A549 (cell line): ENCODE measurements at regions not wholly inside any gene's neighbourhood (a gene's known extent, or its start where the extent isn't known, plus 50 kb on each side); places are given as distances from the start of the nearest gene placed in this dataset.

ENCODE experiments used
- ATAC-seq, 2 experiments: fragments of 200-7000 bp in 1 of 2; fragments of >200 bp in 1 of 2; cut with Nextera tagmentation in 1 of 2; cut with Tn5 transposase in 1 of 2; 3 replicates each; pipeline versions ENCODE4 v1.8.0 to v1.9.1; 2018 to 2020; ENCODE audit warnings: mild to moderate bottlenecking in 1 of 2, moderate library complexity in 1 of 2
- CTCF ChIA-PET: fragments of 300-600 bp; sonication (Branson Sonifier 250); formaldehyde crosslinking; extraction: SDS; loops from one replicate; lab custom pipeline; 2021; ENCODE audit warnings: antibody characterized with exemption, inconsistent platforms; lab: Yijun Ruan, JAX
- POLR2A ChIA-PET: fragments of 350-600 bp; formaldehyde crosslinking; extraction: SDS; loops from one replicate; lab custom pipeline; 2021; ENCODE audit warnings: antibody characterized with exemption, inconsistent platforms; lab: Yijun Ruan, JAX
- DNase-seq, 2 experiments: peaks; one replicate each; pipeline versions ENCODE4 v3.0.0 to v3.0.0-alpha.2; 2011 to 2016; ENCODE audit warnings: low read depth in 1 of 2, low spot score in 1 of 2
- FAIRE-seq: peaks from 2 replicates; lab custom pipeline; 2011; peaks lifted over from hg19 to GRCh38; lab: Jason Lieb, UNC
- H3K27ac ChIP-seq, 2 experiments: fragments of >200 bp; sonication (Bioruptor Twin); formaldehyde crosslinking; 3 replicates each; pipeline ENCODE4 v1.5.1; 2016 to 2017
- H3K4me1 ChIP-seq: fragments of >200 bp; sonication (Bioruptor Twin); formaldehyde crosslinking; 3 replicates; pipeline ENCODE4 v1.6.1; 2016
- H3K4me2 ChIP-seq: fragments of >200 bp; sonication (Bioruptor Twin); formaldehyde crosslinking; 3 replicates; pipeline ENCODE4 v1.6.1; 2016
- H3K4me3 ChIP-seq: fragments of >200 bp; sonication (Bioruptor Twin); formaldehyde crosslinking; 3 replicates; pipeline ENCODE4 v1.5.1; 2016
- H3K9me3 ChIP-seq: fragments of >200 bp; sonication (Bioruptor Twin); formaldehyde crosslinking; 3 replicates; pipeline ENCODE4 v1.6.1; 2016
- ATOH8 ChIP-seq: fragments of 250-450 bp; sonication (Bioruptor Pico); IDR thresholded peaks from 2 replicates; pipeline ENCODE4 v1.5.0; 2020; ENCODE audit warnings: low read depth, mild to moderate bottlenecking, moderate library complexity
- BHLHE40 ChIP-seq: IDR thresholded peaks from 2 replicates; pipeline ENCODE4 v1.6.1; 2012; ENCODE audit warnings: low read depth, low read length, inconsistent platforms
- CBX2 ChIP-seq: fragments of 200-600 bp; sonication (generic); IDR thresholded peaks from 2 replicates; pipeline ENCODE4 v1.6.1; 2016; ENCODE audit warnings: low read depth, mild to moderate bottlenecking, borderline replicate concordance
- CTCF ChIP-seq: fragments of >200 bp; sonication (Bioruptor Twin); formaldehyde crosslinking; IDR thresholded peaks from 3 replicates; pipeline ENCODE4 v1.5.1; 2016
- EHMT2 ChIP-seq: fragments of 200-600 bp; sonication (generic); IDR thresholded peaks from 2 replicates; pipeline ENCODE4 v1.6.1; 2016; ENCODE audit warnings: antibody characterized with exemption, low read depth, mild to moderate bottlenecking, moderate library complexity
- ELK1 ChIP-seq: fragments of 150-350 bp; IDR thresholded peaks from 2 replicates; pipeline ENCODE4 v1.6.1; 2014; ENCODE audit warnings: low read depth, mild to moderate bottlenecking, low read length
- EP300 ChIP-seq, 2 experiments: fragments of >200 bp; sonication (Bioruptor Twin); formaldehyde crosslinking; IDR thresholded peaks; 2 replicates in 1 of 2; 3 replicates in 1 of 2; pipeline ENCODE4 v1.6.1; 2016 to 2017
- GATA3 ChIP-seq: IDR thresholded peaks from 2 replicates; pipeline ENCODE4 v1.6.1; 2012; ENCODE audit warnings: borderline replicate concordance
- HOXA7 ChIP-seq: fragments of 250-450 bp; sonication (Bioruptor Pico); IDR thresholded peaks from 2 replicates; pipeline ENCODE4 v1.5.0; 2020; ENCODE audit warnings: mild to moderate bottlenecking, moderate library complexity
- HOXB13 ChIP-seq: fragments of 250-450 bp; sonication (Bioruptor Pico); IDR thresholded peaks from 2 replicates; pipeline ENCODE4 v1.5.0; 2020; ENCODE audit warnings: low read depth, mild to moderate bottlenecking, moderate library complexity
- HOXB5 ChIP-seq: fragments of 250-450 bp; sonication (Bioruptor Pico); IDR thresholded peaks from 2 replicates; pipeline ENCODE4 v1.5.0; 2020; ENCODE audit warnings: mild to moderate bottlenecking, moderate library complexity
- JUN ChIP-seq, 2 experiments: fragments of >200 bp; sonication (Bioruptor Twin); formaldehyde crosslinking; IDR thresholded peaks; 2 replicates in 1 of 2; 3 replicates in 1 of 2; pipeline ENCODE4 v1.6.1; 2016 to 2017
- KDM5A ChIP-seq: fragments of 200-600 bp; sonication (generic); IDR thresholded peaks from 2 replicates; pipeline ENCODE4 v1.6.1; 2016; ENCODE audit warnings: antibody characterized with exemption, mild to moderate bottlenecking
- NPAS2 ChIP-seq: fragments of 250-450 bp; sonication (Bioruptor Pico); IDR thresholded peaks from 2 replicates; pipeline ENCODE4 v1.8.0; 2022; ENCODE audit warnings: mild to moderate bottlenecking, moderate library complexity, borderline replicate concordance
- POLR2AphosphoS2 ChIP-seq: conservative IDR thresholded peaks from 2 replicates; pipeline ENCODE4 v1.6.1; 2012; ENCODE audit warnings: low read length, improper control_type of control experiment, inconsistent platforms
- RARB ChIP-seq: fragments of 250-450 bp; sonication (Bioruptor Pico); IDR thresholded peaks from 2 replicates; pipeline ENCODE4 v1.8.0; 2021; ENCODE audit warnings: mild to moderate bottlenecking, moderate library complexity
- REST ChIP-seq: fragments of 200-600 bp; sonication (generic); IDR thresholded peaks from 2 replicates; pipeline ENCODE4 v1.6.1; 2016; ENCODE audit warnings: antibody characterized with exemption, mild to moderate bottlenecking, moderate library complexity
- RFX5 ChIP-seq: fragments of 450-650 bp; IDR thresholded peaks from 2 replicates; pipeline ENCODE4 v1.7.1; 2014; ENCODE audit warnings: antibody characterized with exemption, mild to moderate bottlenecking, moderate library complexity
- ZFP36 ChIP-seq: fragments of 450-650 bp; IDR thresholded peaks from 2 replicates; pipeline ENCODE4 v1.6.1; 2014; ENCODE audit warnings: borderline replicate concordance; ENCODE audit not compliant: partially characterized antibody
- WGBS: methylation state at CpG from one replicate; pipeline ENCODE4 v1.1.6; 2017; ENCODE audit errors: missing lambda C conversion rate; 5-methylcytosine and 5-hydroxymethylcytosine counted together

- CTCF ChIA-PET: no interaction called here
These were observed 501.6 kb downstream of the NTRK2 start for GRCh38 chr9:85171163-85171562.

GRCh38 chr9:85168412-85168811, 498.9 kb downstream of the NTRK2 start:
- H3K4me3 ChIP-seq: no peak overlapping the region
- TF ChIP-seq REST (no peak), EP300 (IDR thresholded peaks at IDR 0.05) (no peak), BHLHE40 (no peak)
- POLR2A ChIA-PET: no interaction called here
- CTCF ChIA-PET: no interaction called here
- DNase-seq (no peak), ATAC-seq (no peak), FAIRE-seq (no peak)
- H3K9me3 ChIP-seq: no peaks in the 10 kb centered on the region; the same call in 2 of the 3 replicates
- 0% methylated on average over 2 of the region's 2 CpGs for WGBS
- no peaks in the 10 kb centered on the region for H3K4me1 ChIP-seq
- no peak overlapping the region for H3K27ac ChIP-seq
- no peak overlapping the region for H3K4me2 ChIP-seq

More at GRCh38 chr9:85171163-85171562, 501.6 kb downstream of the NTRK2 start:
- Histone ChIP-seq H3K4me1 (no peaks in the 10 kb centered on the region), H3K4me3 (no peak overlapping the region), H3K27ac (no peak overlapping the region), H3K4me2 (no peak overlapping the region), H3K9me3 (no peaks in the 10 kb centered on the region; the same call in 2 of the 3 replicates)
- TF ChIP-seq NPAS2 (CRISPR knock-in tag) (no peak), HOXB5 (CRISPR knock-in tag) (no peak), ATOH8 (CRISPR knock-in tag) (no peak), EHMT2 (no peak), RARB (CRISPR knock-in tag) (no peak), HOXB13 (no peak), POLR2AphosphoS2 (no peak), ZFP36 (no peak), GATA3 (no peak), HOXA7 (no peak), ELK1 (no peak), RFX5 (no peak), CTCF (no peak), JUN (IDR thresholded peaks at IDR 0.05) (no peak), CBX2 (no peak), KDM5A (no peak)
- POLR2A ChIA-PET: no interaction called here
- FAIRE-seq (no peak), DNase-seq (no peak), ATAC-seq (no peak)
